Vagina (tissue), 2 donors: ENCODE measurements at regions not wholly inside any gene's neighbourhood (a gene's known extent, or its start where the extent isn't known, plus 50 kb on each side); places are given as distances from the start of the nearest gene placed in this dataset.
"Not testable (repeated sequence)": the region's sequence is repeated elsewhere in the genome, so short reads cannot be mapped to it uniquely, and the experiment has no call there.

Source experiments
- DNase-seq, 2 donors: peaks; one replicate each; pipeline ENCODE4 v3.0.0-alpha.2; 2017; ENCODE audit errors: extremely low spot score in 2 of 2
- H3K27ac ChIP-seq: fragments of 200-600 bp; sonication (generic); one replicate; pipeline ENCODE4 v1.5.1; 2019
- H3K27me3 ChIP-seq: fragments of 200-600 bp; sonication (generic); one replicate; pipeline ENCODE4 v1.5.1; 2019
- H3K36me3 ChIP-seq, 2 donors: fragments of 200-600 bp; sonication (generic); one replicate each; pipeline ENCODE4 v1.5.1; 2017 to 2019
- H3K4me1 ChIP-seq: fragments of 200-600 bp; sonication (generic); one replicate; pipeline ENCODE4 v1.5.1; 2019
- H3K4me3 ChIP-seq, 2 donors: fragments of 200-600 bp; sonication (generic); 1 replicate in 1 of 2; 2 replicates in 1 of 2; pipeline ENCODE4 v1.5.1; 2016 to 2019
- H3K9me3 ChIP-seq: fragments of 200-600 bp; sonication (generic); one replicate; pipeline ENCODE4 v1.5.1; 2019
- CTCF ChIP-seq, 3 experiments: fragments of 450-650 bp in 2 of 3; fragments of 200-600 bp in 1 of 3; sonication (generic) in 1 of 3; IDR thresholded peaks; one replicate each; pipeline ENCODE4 v1.5.1; 2017 to 2019; ENCODE audit warnings: antibody characterized with exemption in 3 of 3, mild to moderate bottlenecking in 2 of 3, moderate library complexity in 2 of 3
- POLR2A ChIP-seq, 2 donors: fragments of 450-650 bp; IDR thresholded peaks; one replicate each; pipeline ENCODE4 v1.6.1; 2017; ENCODE audit warnings: antibody characterized with exemption in 2 of 2, mild to moderate bottlenecking in 2 of 2, moderate library complexity in 2 of 2
- POLR2AphosphoS5 ChIP-seq, 2 donors: sonication (generic); formaldehyde crosslinking; IDR thresholded peaks; one replicate each; pipeline ENCODE4 v1.9.0; 2017; ENCODE audit warnings: antibody characterized with exemption in 2 of 2, mild to moderate bottlenecking in 2 of 2, low read depth in 1 of 2; ENCODE audit not compliant: insufficient read depth in 1 of 2
- intact Hi-C: fragments of 100-400 bp; cut with DNase I; formaldehyde crosslinking; loops from one replicate; pipeline ENCODE4 v1.15.1; 2023

DNA sequence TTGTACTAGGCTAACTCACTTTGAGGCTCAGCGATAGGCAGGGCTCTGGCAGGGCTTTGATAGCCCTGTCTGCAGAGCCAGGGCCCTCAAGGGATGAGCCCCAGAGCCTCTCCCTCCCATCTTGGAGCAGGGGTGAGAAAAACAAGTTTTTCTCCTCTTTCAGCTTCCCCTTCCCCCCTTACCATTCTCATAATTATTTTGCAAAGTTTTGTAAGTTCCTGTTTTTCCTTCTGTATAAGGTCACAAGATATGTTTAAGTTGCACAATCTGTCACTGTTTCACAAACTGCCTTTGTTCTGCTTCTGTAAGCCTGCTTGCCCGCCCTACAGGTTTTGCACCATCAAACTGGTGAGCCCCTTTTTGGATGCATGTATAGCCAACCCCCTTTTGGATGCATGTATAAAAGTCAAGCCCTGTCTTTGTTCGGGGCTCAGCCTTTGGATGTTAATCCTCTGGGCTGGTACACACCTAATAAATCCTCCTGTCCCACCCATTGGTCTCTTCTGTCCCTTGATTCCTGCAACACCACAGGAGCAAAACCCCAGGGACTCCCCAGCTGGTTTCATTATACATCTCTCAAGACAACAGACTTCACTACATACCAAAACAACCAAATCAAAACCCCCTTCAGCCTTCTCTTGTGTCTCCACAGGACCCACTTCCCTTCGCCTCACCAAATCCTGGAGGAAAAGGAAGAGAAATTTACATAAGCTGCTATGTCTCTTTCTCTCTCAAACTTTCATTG, 52.5 kb upstream of the RESF1 start:
- no peaks in the 10 kb centered on the region for H3K27me3 ChIP-seq
- intact Hi-C loops, result no loop called here
- H3K4me3 ChIP-seq, result no peak overlapping the region
- DNase-seq, result no peak
- no peak overlapping the region for H3K27ac ChIP-seq
- no peaks in the 10 kb centered on the region for H3K4me1 ChIP-seq
- TF ChIP-seq CTCF (IDR thresholded peaks at IDR 0.05), result no peak
- TF ChIP-seq POLR2A (IDR thresholded peaks at IDR 0.05), result no peak
- no peak for TF ChIP-seq POLR2AphosphoS5 (IDR thresholded peaks at IDR 0.05; ENCODE audit: insufficient read depth in 1 of 2, low read depth in 1 of 2)
- H3K36me3 ChIP-seq, result no peaks in the 10 kb centered on the region
- H3K9me3 ChIP-seq, result peaks cover 3% of the 10 kb centered on the region

DNA sequence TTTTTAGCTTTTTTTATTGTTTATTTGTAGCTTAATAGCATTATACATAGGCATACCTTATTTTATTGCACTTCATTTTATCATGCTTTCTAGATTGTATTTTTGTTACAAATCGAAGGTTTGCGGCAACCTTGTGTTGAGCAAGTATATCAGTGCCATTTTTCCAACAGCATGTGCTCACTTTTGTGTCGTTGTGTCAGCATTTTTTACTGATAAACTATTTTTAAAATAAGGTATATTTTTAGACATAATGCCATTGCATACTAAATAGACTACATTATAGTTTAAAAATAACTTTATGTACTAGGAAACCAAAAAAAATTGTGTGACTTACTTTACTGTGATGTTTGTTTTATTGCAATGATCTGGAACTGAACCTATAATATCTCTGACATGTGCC, 56.2 kb upstream of the RESF1 start:
- H3K4me1 ChIP-seq, result peaks cover under 1% of the 10 kb centered on the region
- H3K4me3 ChIP-seq, result no peak overlapping the region
- H3K9me3 ChIP-seq, result peaks cover 3% of the 10 kb centered on the region
- no peaks in the 10 kb centered on the region for H3K36me3 ChIP-seq
- intact Hi-C loops, result no loop called here
- TF ChIP-seq CTCF (IDR thresholded peaks at IDR 0.05), result no peak
- TF ChIP-seq POLR2AphosphoS5 (IDR thresholded peaks at IDR 0.05; ENCODE audit: insufficient read depth in 1 of 2, low read depth in 1 of 2), result no peak
- no peak for TF ChIP-seq POLR2A (IDR thresholded peaks at IDR 0.05)
- DNase-seq, result no peak
- H3K27me3 ChIP-seq, result no peaks in the 10 kb centered on the region
- H3K27ac ChIP-seq, result no peak overlapping the region

GRCh38 chr12:31900271-31900670, 58.9 kb upstream of the RESF1 start:
- TF ChIP-seq CTCF (IDR thresholded peaks at IDR 0.05), result no peak
- no peak for TF ChIP-seq POLR2AphosphoS5 (IDR thresholded peaks at IDR 0.05; ENCODE audit: insufficient read depth in 1 of 2, low read depth in 1 of 2)
- no peak for TF ChIP-seq POLR2A (IDR thresholded peaks at IDR 0.05)
- Histone ChIP-seq H3K27me3 (no peaks in the 10 kb centered on the region), H3K4me3 (no peak overlapping the region), H3K9me3 (no peaks in the 10 kb centered on the region), H3K36me3 (no peaks in the 10 kb centered on the region), H3K27ac (no peak overlapping the region), H3K4me1 (peaks cover 11% of the 10 kb centered on the region)
- intact Hi-C loops, result no loop called here
- no peak for DNase-seq

DNA sequence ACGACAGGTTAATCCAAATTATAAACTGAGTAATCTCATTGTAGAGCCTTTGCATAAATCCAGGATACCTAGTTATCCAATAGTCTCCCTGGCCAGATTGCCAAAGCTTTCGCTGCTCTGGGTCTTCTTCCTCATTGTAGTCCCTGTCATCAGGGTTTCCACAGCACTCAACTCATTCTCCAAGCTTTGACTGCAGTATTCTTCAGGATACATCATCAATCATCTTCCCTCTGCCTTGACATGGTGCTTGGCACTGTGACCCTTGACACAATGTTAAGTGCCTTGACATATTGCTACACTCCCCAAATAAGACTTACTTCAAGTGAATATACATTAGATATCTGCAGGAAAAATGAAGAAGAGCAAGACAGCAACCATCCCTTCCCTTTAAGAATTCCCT, 60.1 kb upstream of the RESF1 start:
- no peaks in the 10 kb centered on the region for H3K27me3 ChIP-seq
- TF ChIP-seq POLR2A (IDR thresholded peaks at IDR 0.05) (no peak), CTCF (IDR thresholded peaks at IDR 0.05) (no peak), POLR2AphosphoS5 (IDR thresholded peaks at IDR 0.05; ENCODE audit: insufficient read depth in 1 of 2, low read depth in 1 of 2) (no peak)
- H3K4me3 ChIP-seq, result no peak overlapping the region
- intact Hi-C loops, result no loop called here
- DNase-seq, result no peak
- H3K9me3 ChIP-seq, result no peaks in the 10 kb centered on the region
- no peak overlapping the region for H3K27ac ChIP-seq
- H3K36me3 ChIP-seq, result no peaks in the 10 kb centered on the region
- H3K4me1 ChIP-seq, result peaks cover 11% of the 10 kb centered on the region

DNA sequence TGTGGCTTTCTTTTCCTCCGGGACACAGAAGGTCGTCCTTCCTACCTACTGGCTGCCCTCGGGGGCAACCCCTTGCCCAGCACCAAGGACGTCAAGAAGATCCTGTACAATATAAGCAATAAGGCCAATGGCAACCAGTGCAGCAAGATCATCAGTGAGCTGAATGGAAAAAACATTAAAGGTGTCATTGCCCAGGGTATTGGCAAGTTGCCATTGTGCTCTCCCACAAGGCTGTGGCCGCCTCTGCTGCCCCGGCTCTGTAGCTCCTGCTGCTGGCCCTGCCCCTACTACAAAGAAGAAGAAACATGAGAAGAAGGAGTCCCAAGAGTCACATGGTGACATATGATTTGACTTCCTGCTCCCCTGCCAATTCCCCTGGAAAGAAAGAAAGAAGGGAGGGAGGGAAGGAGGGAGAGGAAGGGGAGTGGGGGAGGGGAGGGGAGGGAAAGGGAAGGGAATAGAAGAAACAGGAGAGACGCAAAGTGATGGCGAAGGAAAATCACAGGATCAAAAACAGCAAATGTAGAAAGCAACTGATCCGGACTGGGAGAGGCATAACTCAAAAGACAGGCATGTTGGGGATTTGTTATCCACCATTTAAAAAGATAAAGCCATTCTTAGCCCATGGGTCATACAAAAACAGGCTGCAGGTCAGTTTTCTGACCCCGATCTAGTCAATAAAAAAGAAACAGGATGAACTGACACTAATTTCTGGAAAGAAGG, 61.3 kb upstream of the RESF1 start:
- Histone ChIP-seq H3K4me3 (no peak overlapping the region), H3K27me3 (no peaks in the 10 kb centered on the region), H3K27ac (peak overlapping the region; percentile 30), H3K36me3 (no peaks in the 10 kb centered on the region), H3K4me1 (peaks cover 11% of the 10 kb centered on the region), H3K9me3 (no peaks in the 10 kb centered on the region)
- DNase-seq, result no peak
- TF ChIP-seq CTCF (IDR thresholded peaks at IDR 0.05) (no peak), POLR2A (IDR thresholded peaks at IDR 0.05) (no peak), POLR2AphosphoS5 (IDR thresholded peaks at IDR 0.05; ENCODE audit: insufficient read depth in 1 of 2, low read depth in 1 of 2) (no peak)
- intact Hi-C loops, result no loop called here

DNA sequence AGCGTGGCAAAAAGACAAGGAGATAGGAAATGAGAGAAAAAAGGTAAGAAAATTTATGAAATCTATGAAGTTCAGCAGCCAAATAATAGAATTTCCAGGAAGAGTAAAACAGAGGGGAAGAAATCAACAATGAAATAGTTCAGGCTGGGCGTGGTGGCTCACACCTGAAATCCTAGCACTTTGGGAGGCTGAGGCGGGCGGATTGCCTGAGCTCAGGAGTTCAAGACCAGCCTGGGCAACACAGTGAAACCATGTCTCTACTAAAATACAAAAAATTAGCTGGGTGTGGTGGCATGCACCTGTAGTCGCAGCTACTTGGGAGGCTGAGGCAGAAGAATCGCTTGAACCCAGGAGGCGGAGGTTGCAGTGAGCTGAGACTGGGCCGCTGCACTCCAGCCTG, 62.1 kb upstream of the RESF1 start:
- H3K9me3 ChIP-seq, H3K36me3 ChIP-seq, H3K27me3 ChIP-seq, H3K4me3 ChIP-seq, intact Hi-C loops, DNase-seq: not testable (repeated sequence)
- Histone ChIP-seq H3K4me1 (peaks cover 11% of the 10 kb centered on the region), H3K27ac (peak overlapping the region; percentile 30)
